ENCODE measurements at regions not wholly inside any gene's neighbourhood (a gene's known extent, or its start where the extent isn't known, plus 50 kb on each side); places are given as distances from the start of the nearest gene placed in this dataset.
A peak's percentile ranks its signal among the peaks of the same experiment; 100 is the strongest.
"Not testable (repeated sequence)": the region's sequence is repeated elsewhere in the genome, so short reads cannot be mapped to it uniquely, and the experiment has no call there.

DNA sequence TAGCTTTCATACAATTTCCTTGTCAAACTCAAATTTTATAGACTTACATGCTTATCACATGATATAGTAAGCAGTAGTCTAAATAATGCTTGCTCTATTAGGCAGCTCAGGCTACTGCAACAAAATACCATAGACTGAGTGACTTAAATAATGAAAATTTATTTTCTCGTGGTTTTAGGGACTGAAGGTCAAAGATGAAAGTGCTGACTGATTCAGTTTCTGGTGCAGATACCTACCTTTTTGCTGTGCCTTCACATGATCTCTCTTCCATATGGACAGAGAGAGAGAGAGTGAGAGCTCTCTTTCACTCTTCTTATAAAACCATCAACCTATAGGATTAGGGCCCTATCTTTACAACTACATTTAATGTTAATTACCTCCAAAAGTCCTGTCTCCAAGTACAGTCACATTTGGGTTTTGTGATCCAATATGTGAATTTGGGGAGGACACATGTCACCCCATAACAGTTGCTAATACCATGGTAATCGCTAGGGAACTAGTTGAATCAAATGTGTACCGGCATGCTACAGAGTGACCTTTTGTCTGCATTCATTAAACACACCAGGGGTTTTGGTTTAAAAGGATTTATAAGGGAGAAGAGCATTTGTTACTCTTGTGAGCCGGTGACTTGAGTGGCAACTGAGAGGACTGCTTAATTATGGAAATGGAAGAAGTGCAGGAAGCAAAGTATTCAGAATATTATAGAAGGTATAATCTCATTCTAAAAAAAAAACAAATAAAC is 723.4 kb upstream of the LRRTM4 start:
- Mint-ChIP-seq H3K27ac (no peak overlapping the region), H3K9me3 (peaks cover 13% of the 10 kb centered on the region), H3K4me1 (no peaks in the 10 kb centered on the region), H3K36me3 (ENCODE audit: low read depth) (no peaks in the 10 kb centered on the region), H3K4me3 (no peak overlapping the region), H3K27me3 (ENCODE audit: low read depth) (no peaks in the 10 kb centered on the region)
- TF ChIP-seq, protein P1, sequence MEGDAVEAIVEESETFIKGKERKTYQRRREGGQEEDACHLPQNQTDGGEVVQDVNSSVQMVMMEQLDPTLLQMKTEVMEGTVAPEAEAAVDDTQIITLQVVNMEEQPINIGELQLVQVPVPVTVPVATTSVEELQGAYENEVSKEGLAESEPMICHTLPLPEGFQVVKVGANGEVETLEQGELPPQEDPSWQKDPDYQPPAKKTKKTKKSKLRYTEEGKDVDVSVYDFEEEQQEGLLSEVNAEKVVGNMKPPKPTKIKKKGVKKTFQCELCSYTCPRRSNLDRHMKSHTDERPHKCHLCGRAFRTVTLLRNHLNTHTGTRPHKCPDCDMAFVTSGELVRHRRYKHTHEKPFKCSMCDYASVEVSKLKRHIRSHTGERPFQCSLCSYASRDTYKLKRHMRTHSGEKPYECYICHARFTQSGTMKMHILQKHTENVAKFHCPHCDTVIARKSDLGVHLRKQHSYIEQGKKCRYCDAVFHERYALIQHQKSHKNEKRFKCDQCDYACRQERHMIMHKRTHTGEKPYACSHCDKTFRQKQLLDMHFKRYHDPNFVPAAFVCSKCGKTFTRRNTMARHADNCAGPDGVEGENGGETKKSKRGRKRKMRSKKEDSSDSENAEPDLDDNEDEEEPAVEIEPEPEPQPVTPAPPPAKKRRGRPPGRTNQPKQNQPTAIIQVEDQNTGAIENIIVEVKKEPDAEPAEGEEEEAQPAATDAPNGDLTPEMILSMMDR (IDR thresholded peaks at IDR 0.05; ENCODE audit: unreplicated experiment in 3 of 3): no peak

DNA sequence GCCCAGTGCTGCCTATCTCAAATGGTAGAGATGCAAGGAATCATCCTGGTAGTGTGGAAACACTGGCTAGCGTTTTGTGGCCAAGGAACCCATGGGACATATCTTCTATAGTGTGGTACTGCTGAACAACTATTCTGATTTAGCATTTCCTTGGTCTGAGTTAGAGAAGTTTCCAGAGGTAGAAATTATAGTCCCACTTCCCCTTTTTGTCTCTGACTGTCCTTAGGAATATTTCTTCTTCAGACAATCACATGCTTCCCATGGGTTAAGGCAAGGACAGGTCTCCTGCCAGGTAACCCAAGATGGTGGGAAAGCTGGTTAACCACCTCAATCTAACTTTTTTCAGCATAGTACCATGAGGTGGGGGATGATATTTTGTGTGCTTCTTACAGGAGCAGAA is 729.5 kb upstream of the LRRTM4 start:
- Mint-ChIP-seq H3K9me3 (peaks cover 6% of the 10 kb centered on the region), H3K36me3 (ENCODE audit: low read depth) (no peaks in the 10 kb centered on the region), H3K27ac (no peak overlapping the region), H3K27me3 (ENCODE audit: low read depth) (no peaks in the 10 kb centered on the region), H3K4me3 (no peak overlapping the region), H3K4me1 (no peaks in the 10 kb centered on the region)
- TF ChIP-seq, protein P1 (IDR thresholded peaks at IDR 0.05; ENCODE audit: unreplicated experiment in 3 of 3): no peak

DNA sequence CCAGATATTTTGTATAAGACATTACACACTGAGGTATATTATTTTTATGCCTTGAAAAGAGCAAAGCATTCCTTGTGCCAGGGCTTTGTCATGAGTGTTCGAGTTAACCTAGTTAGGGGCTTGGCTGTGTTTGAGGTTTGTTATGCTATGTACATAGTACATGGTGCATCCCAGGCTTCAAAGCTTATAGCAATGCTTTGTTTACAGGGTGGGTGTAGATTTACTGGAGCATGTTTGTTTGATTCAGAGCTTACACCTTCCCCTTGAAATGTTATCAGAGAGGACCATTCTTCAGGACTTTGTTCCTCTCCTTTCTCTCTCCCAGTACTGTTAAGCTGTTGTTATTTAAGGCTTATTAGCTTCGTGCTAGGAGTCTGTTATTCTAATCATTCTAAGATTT is 738.7 kb upstream of the LRRTM4 start:
- TF ChIP-seq, protein P1 (IDR thresholded peaks at IDR 0.05; ENCODE audit: unreplicated experiment in 3 of 3): no peak
- no peaks in the 10 kb centered on the region for H3K9me3 Mint-ChIP-seq
- no peaks in the 10 kb centered on the region for H3K27me3 Mint-ChIP-seq (ENCODE audit: low read depth)
- H3K36me3 Mint-ChIP-seq (ENCODE audit: low read depth): no peaks in the 10 kb centered on the region
- H3K4me3 Mint-ChIP-seq: no peak overlapping the region
- H3K27ac Mint-ChIP-seq: peak overlapping the region in 2 of 3 experiments; percentile 34 to 36
- peaks cover 8% of the 10 kb centered on the region for H3K4me1 Mint-ChIP-seq

DNA sequence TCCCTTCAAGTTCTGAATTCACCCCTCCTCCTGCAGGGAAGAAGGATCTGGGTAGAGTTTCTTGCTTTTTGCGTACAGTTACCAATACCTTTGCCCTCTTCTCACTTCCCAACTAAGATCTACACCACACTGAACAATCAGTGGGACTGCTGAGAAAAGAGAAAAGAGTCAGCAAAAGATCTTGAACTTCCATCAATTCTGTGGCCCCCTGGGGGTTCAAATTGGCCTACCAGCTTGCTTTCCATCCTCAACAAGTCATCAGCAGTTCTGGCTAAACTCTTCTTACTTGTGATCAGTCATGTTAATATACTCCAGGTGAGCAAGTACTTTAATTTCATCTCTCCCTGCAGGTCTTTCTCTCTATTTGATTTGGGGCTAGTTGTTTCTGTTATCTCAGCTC is 739.3 kb upstream of the LRRTM4 start:
- Mint-ChIP-seq H3K4me1 (peaks cover 8% of the 10 kb centered on the region), H3K27me3 (ENCODE audit: low read depth) (no peaks in the 10 kb centered on the region), H3K9me3 (no peaks in the 10 kb centered on the region), H3K4me3 (no peak overlapping the region), H3K36me3 (ENCODE audit: low read depth) (no peaks in the 10 kb centered on the region), H3K27ac (peak overlapping the region in 2 of 3 experiments; percentile 34 to 36)
- TF ChIP-seq, protein P1 (IDR thresholded peaks at IDR 0.05; ENCODE audit: unreplicated experiment in 3 of 3): no peak

DNA sequence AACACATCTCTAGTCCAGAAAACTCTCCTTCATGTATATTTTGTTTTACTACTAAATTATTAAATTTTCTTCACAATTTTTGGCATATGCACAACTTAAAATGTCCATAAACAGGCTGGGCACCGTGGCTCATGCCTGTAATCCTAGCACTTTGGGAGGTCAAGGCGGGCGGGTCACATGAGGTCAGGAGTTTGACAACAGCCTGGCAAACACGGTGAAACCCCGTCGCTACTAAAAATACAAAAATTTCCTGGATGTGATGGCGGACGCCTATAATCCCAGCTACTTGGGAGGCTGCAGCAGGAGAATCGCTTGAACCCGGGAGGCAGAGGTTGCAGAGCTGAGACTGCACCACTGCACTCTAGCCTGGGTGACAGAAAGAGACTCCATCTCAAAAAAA is 739.9 kb upstream of the LRRTM4 start:
- H3K4me3 Mint-ChIP-seq; H3K9me3 Mint-ChIP-seq; H3K27ac Mint-ChIP-seq; H3K27me3 Mint-ChIP-seq (ENCODE audit: low read depth); H3K4me1 Mint-ChIP-seq; H3K36me3 Mint-ChIP-seq (ENCODE audit: low read depth): not testable (repeated sequence)

DNA sequence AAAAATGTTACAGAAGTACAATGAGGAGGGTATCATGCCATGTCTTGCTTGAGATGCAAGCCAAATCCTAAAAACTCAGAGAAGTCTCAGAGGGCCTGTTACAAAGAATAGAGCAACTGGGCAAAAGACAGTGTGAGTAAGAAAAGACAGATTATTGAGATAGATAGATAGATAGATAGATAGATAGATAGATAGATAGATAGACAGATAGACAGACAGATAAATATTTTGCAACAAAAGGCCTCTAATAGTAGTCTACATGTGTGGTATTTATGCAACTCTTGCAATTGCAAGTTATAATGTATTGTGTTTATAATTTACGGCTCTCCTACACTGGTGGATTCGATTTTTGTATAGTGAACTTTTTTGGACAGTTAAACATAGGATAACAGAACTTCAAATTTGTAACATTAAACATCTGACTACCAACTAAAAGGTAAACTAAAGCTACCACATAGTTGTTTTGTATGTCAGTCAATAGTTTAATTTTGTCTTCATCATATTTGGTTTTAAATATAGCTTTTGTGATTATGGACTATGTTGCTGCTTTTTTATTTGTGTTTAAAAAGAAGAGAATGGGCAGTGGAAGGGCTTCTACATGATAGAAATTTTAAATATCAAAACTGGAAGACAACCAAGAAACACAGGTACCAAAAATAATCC is 740.7 kb upstream of the LRRTM4 start:
- Mint-ChIP-seq H3K4me3 (no peak overlapping the region), H3K36me3 (ENCODE audit: low read depth) (no peaks in the 10 kb centered on the region), H3K27me3 (ENCODE audit: low read depth) (no peaks in the 10 kb centered on the region), H3K27ac (no peak overlapping the region), H3K4me1 (peaks cover 8% of the 10 kb centered on the region), H3K9me3 (no peaks in the 10 kb centered on the region)
- TF ChIP-seq, protein P1 (IDR thresholded peaks at IDR 0.05; ENCODE audit: unreplicated experiment in 3 of 3): no peak

Measured in nephron (organoid).